HepG2 (cell line): ENCODE measurements at regions not wholly inside any gene's neighbourhood (a gene's known extent, or its start where the extent isn't known, plus 50 kb on each side); places are given as distances from the start of the nearest gene placed in this dataset.
"Not testable (repeated sequence)": the region's sequence is repeated elsewhere in the genome, so short reads cannot be mapped to it uniquely, and the experiment has no call there.

ENCODE experiments used
- ATAC-seq: fragments of 200-7000 bp; cut with Tn5 transposase; 3 replicates; pipeline ENCODE4 v1.9.1; 2020; ENCODE audit warnings: mild to moderate bottlenecking, moderate library complexity
- BruUV-seq: library from RNA; stranded (reverse); fragments of 400-500 nt; replicated peaks from 2 replicates; lab custom pipeline; 2021; lab: Mats Ljungman, UMichigan
- CTCF ChIA-PET: fragments of 300-600 bp; formaldehyde crosslinking; extraction: SDS; loops from one replicate; lab custom pipeline; 2021; ENCODE audit warnings: low total read pairs, inconsistent platforms, low intra/inter-chr PET ratio; lab: Yijun Ruan, JAX
- POLR2A ChIA-PET: fragments of 350-600 bp; sonication (Branson Sonifier 250); formaldehyde crosslinking; loops from one replicate; lab custom pipeline; 2020; ENCODE audit warnings: antibody characterized with exemption, inconsistent platforms; lab: Yijun Ruan, JAX
- DNase-seq: peaks from one replicate; pipeline ENCODE4 v3.0.0-alpha.2; 2015; ENCODE audit warnings: low spot score
- FAIRE-seq: peaks from 3 replicates; lab custom pipeline; 2011; peaks lifted over from hg19 to GRCh38; lab: Jason Lieb, UNC
- H2AFZ ChIP-seq: one replicate; pipeline ENCODE4 v1.6.1; 2011; ENCODE audit warnings: low read length, inconsistent platforms
- H3K27ac ChIP-seq: fragments of 300-600 bp; 3 replicates; pipeline ENCODE4 v1.8.0; 2011; ENCODE audit warnings: mixed run types, mild to moderate bottlenecking, mixed read lengths, low read length, inconsistent platforms; ENCODE audit not compliant: insufficient read depth; ENCODE audit errors: extremely low read length
- H3K27me3 ChIP-seq, 2 experiments: fragments of 200-600 bp in 1 of 2; 2 replicates in 1 of 2; 3 replicates in 1 of 2; pipeline versions ENCODE4 v1.6.0 to v1.8.0; 2011; ENCODE audit warnings: low read length in 2 of 2, mild to moderate bottlenecking in 2 of 2, moderate library complexity in 2 of 2, inconsistent platforms in 1 of 2; ENCODE audit not compliant: insufficient read depth in 2 of 2, control insufficient read depth in 1 of 2
- H3K36me3 ChIP-seq, 2 experiments: fragments of 200-600 bp in 1 of 2; replicated peaks in 1 of 2; 2 replicates in 1 of 2; 3 replicates in 1 of 2; pipeline versions ENCODE4 v1.5.1 to v1.8.0; 2011; ENCODE audit warnings: low read length in 2 of 2, inconsistent platforms in 1 of 2; ENCODE audit not compliant: insufficient read depth in 2 of 2, control insufficient read depth in 1 of 2
- H3K4me1 ChIP-seq: 2 replicates; pipeline ENCODE4 v1.5.1; 2012; ENCODE audit warnings: low read length, inconsistent platforms; ENCODE audit not compliant: insufficient read depth
- H3K4me2 ChIP-seq: 2 replicates; pipeline ENCODE4 v1.6.0; 2011; ENCODE audit warnings: low read depth, low read length, inconsistent platforms
- H3K4me3 ChIP-seq, 3 experiments: fragments of 200-600 bp in 1 of 3; sonication (generic), shearing (Covaris generic) in 1 of 3; replicated peaks in 1 of 3; 2 replicates each; pipeline ENCODE4 v1.5.1; 2011 to 2016; ENCODE audit warnings: low read length in 3 of 3, inconsistent platforms in 2 of 3, low read depth in 2 of 3, mild to moderate bottlenecking in 2 of 3, control low read depth in 1 of 3, mixed read lengths in 1 of 3; ENCODE audit not compliant: insufficient read depth in 1 of 3
- H3K79me2 ChIP-seq: one replicate; pipeline ENCODE4 v1.6.1; 2011; ENCODE audit warnings: low read length, inconsistent platforms; ENCODE audit not compliant: insufficient read depth
- H3K9ac ChIP-seq: 2 replicates; pipeline ENCODE4 v1.6.0; 2011; ENCODE audit warnings: mild to moderate bottlenecking, low read depth, low read length, inconsistent platforms; ENCODE audit not compliant: insufficient read depth
- H3K9me3 ChIP-seq: 2 replicates; pipeline ENCODE4 v1.5.1; 2012; ENCODE audit warnings: mild to moderate bottlenecking, low read length
- H4K20me1 ChIP-seq: 2 replicates; pipeline ENCODE4 v1.6.0; 2011; ENCODE audit warnings: inconsistent platforms, mild to moderate bottlenecking, low read length, moderate library complexity; ENCODE audit not compliant: insufficient read depth
- ASH2L ChIP-seq: fragments of 300-600, 200-600 bp; sonication (generic); IDR thresholded peaks from 2 replicates; pipeline ENCODE4 v1.7.0; 2017; ENCODE audit warnings: low read depth, mild to moderate bottlenecking, moderate library complexity, mixed read lengths, low read length; ENCODE audit not compliant: insufficient read length
- BHLHE40 ChIP-seq: IDR thresholded peaks from 2 replicates; pipeline ENCODE4 v1.6.1; 2011; ENCODE audit warnings: low read length, improper control_type of control experiment
- CEBPZ ChIP-seq: IDR thresholded peaks from 2 replicates; pipeline ENCODE4 v1.6.1; 2012; ENCODE audit warnings: low read length, improper control_type of control experiment
- HDAC6 ChIP-seq: fragments of 200-600 bp; sonication (generic); IDR thresholded peaks from 2 replicates; pipeline ENCODE4 v1.7.0; 2017; ENCODE audit warnings: mild to moderate bottlenecking, antibody characterized with exemption, low read length, low read depth
- HNRNPLL ChIP-seq: fragments of 200-400 bp; formaldehyde crosslinking; IDR thresholded peaks from 2 replicates; pipeline ENCODE4 v1.6.1; 2017; ENCODE audit warnings: mild to moderate bottlenecking, low read depth, low read length; ENCODE audit not compliant: poor library complexity, severe bottlenecking
- HOXA9 ChIP-seq: sonication (generic); formaldehyde crosslinking; IDR thresholded peaks from 2 replicates; pipeline ENCODE4 v1.8.1; 2022; ENCODE audit warnings: missing genetic modification reagents, mild to moderate bottlenecking, moderate library complexity, borderline replicate concordance
- MAFG ChIP-seq: sonication (generic); formaldehyde crosslinking; IDR thresholded peaks from 2 replicates; pipeline ENCODE4 v1.5.1; 2020; ENCODE audit warnings: mild to moderate bottlenecking, missing genetic modification reagents
- ZFP41 ChIP-seq: sonication (generic); formaldehyde crosslinking; IDR thresholded peaks from 2 replicates; pipeline ENCODE4 v1.4.0; 2020; ENCODE audit warnings: mild to moderate bottlenecking, missing genetic modification reagents, borderline replicate concordance
- ZNF224 ChIP-seq: sonication (generic); formaldehyde crosslinking; IDR thresholded peaks from 2 replicates; pipeline ENCODE4 v1.5.0; 2020; ENCODE audit warnings: mild to moderate bottlenecking, missing genetic modification reagents
- ZNF616 ChIP-seq: sonication (generic); formaldehyde crosslinking; IDR thresholded peaks from 2 replicates; pipeline ENCODE4 v1.5.0; 2020; ENCODE audit warnings: low read depth, mild to moderate bottlenecking, missing genetic modification reagents
- ZNF839 ChIP-seq: sonication (generic); formaldehyde crosslinking; IDR thresholded peaks from 2 replicates; pipeline ENCODE4 v1.4.0; 2020; ENCODE audit warnings: missing genetic modification reagents, mild to moderate bottlenecking, borderline replicate concordance
- WGBS: methylation state at CpG from one replicate; pipeline ENCODE4 v1.1.6; 2017; ENCODE audit warnings: low lambda C conversion rate; 5-methylcytosine and 5-hydroxymethylcytosine counted together
- in situ Hi-C: cut with HindIII; loops from 2 replicates; pipeline ENCODE4 v1.10.0; 2017; ENCODE audit warnings: low pct_unique_long_range_greater_than_20kb; ENCODE audit not compliant: extremely low pct_ligation_motif_present
- intact Hi-C: fragments of 100-400 bp; cut with micrococcal nuclease; formaldehyde crosslinking; loops from one replicate; pipeline ENCODE4 v1.10.0; 2022; ENCODE audit not compliant: unreplicated experiment
- TF ChIP-seq, protein P1 (sequence below): sonication (generic); formaldehyde crosslinking; IDR thresholded peaks from 2 replicates; pipeline ENCODE4; 2020; ENCODE audit warnings: missing genetic modification reagents, mild to moderate bottlenecking, borderline replicate concordance
- TF ChIP-seq, protein P2 (sequence below): sonication (generic); IDR thresholded peaks from 2 replicates; pipeline ENCODE4 v1.6.1; 2016; ENCODE audit warnings: low read depth, borderline replicate concordance

GRCh38 chr17:51481370-51481769 is 221.0 kb downstream of the UTP18 start:
- POLR2A ChIA-PET: no interaction called here
- Histone ChIP-seq H3K27ac (no peak overlapping the region), H3K4me2 (no peak overlapping the region), H3K27me3 (0 out of 5 replicates have a peak, but pooled peaks cover 0 to 6% of the 10 kb centered on the region in 2 experiments), H3K9ac (no peak overlapping the region), H3K36me3 (no peaks in the 10 kb centered on the region), H3K79me2 (no peaks in the 10 kb centered on the region), H3K9me3 (peaks cover 7% of the 10 kb centered on the region), H2AFZ (no peak overlapping the region), H3K4me1 (no peaks in the 10 kb centered on the region), H3K4me3 (no peak overlapping the region), H4K20me1 (no peaks in the 10 kb centered on the region)
- FAIRE-seq (no peak), DNase-seq (no peak), ATAC-seq (no peak)
- 41% methylated on average over 2 of the region's 2 CpGs for WGBS
- intact Hi-C loops: no loop called here
- BruUV-seq: no TSS peak
- CTCF ChIA-PET: no interaction called here
- TF ChIP-seq, protein P1, sequence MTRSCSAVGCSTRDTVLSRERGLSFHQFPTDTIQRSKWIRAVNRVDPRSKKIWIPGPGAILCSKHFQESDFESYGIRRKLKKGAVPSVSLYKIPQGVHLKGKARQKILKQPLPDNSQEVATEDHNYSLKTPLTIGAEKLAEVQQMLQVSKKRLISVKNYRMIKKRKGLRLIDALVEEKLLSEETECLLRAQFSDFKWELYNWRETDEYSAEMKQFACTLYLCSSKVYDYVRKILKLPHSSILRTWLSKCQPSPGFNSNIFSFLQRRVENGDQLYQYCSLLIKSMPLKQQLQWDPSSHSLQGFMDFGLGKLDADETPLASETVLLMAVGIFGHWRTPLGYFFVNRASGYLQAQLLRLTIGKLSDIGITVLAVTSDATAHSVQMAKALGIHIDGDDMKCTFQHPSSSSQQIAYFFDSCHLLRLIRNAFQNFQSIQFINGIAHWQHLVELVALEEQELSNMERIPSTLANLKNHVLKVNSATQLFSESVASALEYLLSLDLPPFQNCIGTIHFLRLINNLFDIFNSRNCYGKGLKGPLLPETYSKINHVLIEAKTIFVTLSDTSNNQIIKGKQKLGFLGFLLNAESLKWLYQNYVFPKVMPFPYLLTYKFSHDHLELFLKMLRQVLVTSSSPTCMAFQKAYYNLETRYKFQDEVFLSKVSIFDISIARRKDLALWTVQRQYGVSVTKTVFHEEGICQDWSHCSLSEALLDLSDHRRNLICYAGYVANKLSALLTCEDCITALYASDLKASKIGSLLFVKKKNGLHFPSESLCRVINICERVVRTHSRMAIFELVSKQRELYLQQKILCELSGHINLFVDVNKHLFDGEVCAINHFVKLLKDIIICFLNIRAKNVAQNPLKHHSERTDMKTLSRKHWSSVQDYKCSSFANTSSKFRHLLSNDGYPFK (CRISPR knock-in tag): no peak
- TF ChIP-seq ZNF224 (CRISPR knock-in tag): no peak
- TF ChIP-seq ZNF616: no peak
- TF ChIP-seq, protein P2, sequence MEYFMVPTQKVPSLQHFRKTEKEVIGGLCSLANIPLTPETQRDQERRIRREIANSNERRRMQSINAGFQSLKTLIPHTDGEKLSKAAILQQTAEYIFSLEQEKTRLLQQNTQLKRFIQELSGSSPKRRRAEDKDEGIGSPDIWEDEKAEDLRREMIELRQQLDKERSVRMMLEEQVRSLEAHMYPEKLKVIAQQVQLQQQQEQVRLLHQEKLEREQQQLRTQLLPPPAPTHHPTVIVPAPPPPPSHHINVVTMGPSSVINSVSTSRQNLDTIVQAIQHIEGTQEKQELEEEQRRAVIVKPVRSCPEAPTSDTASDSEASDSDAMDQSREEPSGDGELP: no peak
- no peak for TF ChIP-seq ZFP41 (CRISPR knock-in tag)
- no peak for TF ChIP-seq MAFG (CRISPR knock-in tag)
- TF ChIP-seq ZNF839 (CRISPR knock-in tag): no peak
- no peak for TF ChIP-seq HOXA9
- TF ChIP-seq BHLHE40: no peak
- TF ChIP-seq HDAC6: no peak
- no peak for TF ChIP-seq ASH2L
- no peak for TF ChIP-seq HNRNPLL
- TF ChIP-seq CEBPZ: no peak
- in situ Hi-C loops: no loop called here

GRCh38 chr17:51482248-51482647 is 221.9 kb downstream of the UTP18 start:
- BruUV-seq, H3K9me3 ChIP-seq, DNase-seq, H3K9ac ChIP-seq, POLR2A ChIA-PET, H4K20me1 ChIP-seq, ATAC-seq, H2AFZ ChIP-seq, H3K36me3 ChIP-seq, H3K4me2 ChIP-seq, FAIRE-seq, H3K27ac ChIP-seq, H3K79me2 ChIP-seq, H3K27me3 ChIP-seq, H3K4me1 ChIP-seq, intact Hi-C loops, H3K4me3 ChIP-seq, in situ Hi-C loops, CTCF ChIA-PET: not testable (repeated sequence)
- WGBS: 100% methylated on average over 1 of the region's 1 CpG
